Upper lobe of left lung (tissue), 6 donors: ENCODE measurements at regions not wholly inside any gene's neighbourhood (a gene's known extent, or its start where the extent isn't known, plus 50 kb on each side); places are given as distances from the start of the nearest gene placed in this dataset.

Source experiments
- ATAC-seq, 2 donors: fragments of 200-7000 bp; cut with Tn5 transposase; one replicate each; pipeline ENCODE4 v1.9.1; 2022; ENCODE audit warnings: mild to moderate bottlenecking in 2 of 2, moderate library complexity in 2 of 2; ENCODE audit not compliant: low FRiP score in 2 of 2
- DNase-seq, 2 donors: peaks; one replicate each; pipeline ENCODE4 v3.0.0-alpha.2; 2019 to 2020
- H3K27ac ChIP-seq, 4 donors: fragments of 200-600 bp; sonication (generic); one replicate each; pipeline ENCODE4 v1.5.1; 2016 to 2019
- H3K27me3 ChIP-seq, 4 donors: fragments of 200-600 bp; sonication (generic); one replicate each; pipeline ENCODE4 v1.5.1; 2017 to 2019
- H3K36me3 ChIP-seq, 4 donors: fragments of 200-600 bp; sonication (generic); one replicate each; pipeline ENCODE4 v1.5.1; 2016 to 2019
- H3K4me1 ChIP-seq, 4 donors: fragments of 200-600 bp; sonication (generic); one replicate each; pipeline ENCODE4 v1.5.1; 2018 to 2019
- H3K4me3 ChIP-seq, 4 donors: fragments of 200-600 bp; sonication (generic); one replicate each; pipeline ENCODE4 v1.5.1; 2017 to 2019; ENCODE audit warnings: mild to moderate bottlenecking in 2 of 4, moderate library complexity in 1 of 4
- H3K9me3 ChIP-seq, 4 donors: fragments of 200-600 bp; sonication (generic); one replicate each; pipeline ENCODE4 v1.5.1; 2018 to 2019
- CTCF ChIP-seq, 6 experiments: fragments of 450-650 bp in 4 of 6; fragments of 200-600 bp in 2 of 6; sonication (generic) in 2 of 6; IDR thresholded peaks; one replicate each; pipeline ENCODE4 v1.5.1; 2016 to 2019; ENCODE audit warnings: antibody characterized with exemption in 6 of 6
- EP300 ChIP-seq, 4 donors: sonication (generic); formaldehyde crosslinking; IDR thresholded peaks; one replicate each; pipeline ENCODE4 v1.5.1; 2017; ENCODE audit warnings: antibody characterized with exemption in 4 of 4, control low read depth in 2 of 4
- POLR2A ChIP-seq, 4 donors: fragments of 450-650 bp; IDR thresholded peaks; one replicate each; pipeline ENCODE4 v1.5.1; 2016 to 2017; ENCODE audit warnings: antibody characterized with exemption in 4 of 4, mild to moderate bottlenecking in 2 of 4
- POLR2AphosphoS5 ChIP-seq, 2 donors: sonication (generic); formaldehyde crosslinking; IDR thresholded peaks; one replicate each; pipeline ENCODE4 v1.5.1; 2017; ENCODE audit warnings: antibody characterized with exemption in 2 of 2
- WGBS, 2 donors: methylation state at CpG; one replicate each; pipeline ENCODE4 v1.1.5; 2017 to 2018; 5-methylcytosine and 5-hydroxymethylcytosine counted together
- donor health status: DM: no; HTN: no; CAD: no; lungs with moderate emphysema.
- donor health status: DM: no; HTN: yes; CAD: no; lungs with severe emphysema.

GRCh38 chr6:137951064-137951597 is 84.1 kb downstream of the TNFAIP3 start:
- Histone ChIP-seq H3K4me1 (no peaks in the 10 kb centered on the region), H3K4me3 (no peak overlapping the region), H3K9me3 (no peaks in the 10 kb centered on the region), H3K27ac (no peak overlapping the region), H3K27me3 (no peaks in the 10 kb centered on the region), H3K36me3 (no peaks in the 10 kb centered on the region)
- no peak for TF ChIP-seq EP300 (IDR thresholded peaks at IDR 0.05)
- no peak for TF ChIP-seq POLR2A (IDR thresholded peaks at IDR 0.05)
- TF ChIP-seq POLR2AphosphoS5 (IDR thresholded peaks at IDR 0.05): no peak
- no peak for TF ChIP-seq CTCF (IDR thresholded peaks at IDR 0.05)
- DNase-seq (no peak), ATAC-seq (peak in 1 of 2 donors; percentile 61)
- WGBS, 2 donors: 70 to 79% methylated on average over 3 of the region's 3 CpGs

GRCh38 chr6:137952247-137952646 is 85.2 kb downstream of the TNFAIP3 start:
- ATAC-seq: no peak
- no peaks in the 10 kb centered on the region for H3K36me3 ChIP-seq
- H3K27ac ChIP-seq: no peak overlapping the region
- no peaks in the 10 kb centered on the region for H3K9me3 ChIP-seq
- no peak for DNase-seq
- WGBS, 2 donors: 86 to 96% methylated on average over 2 of the region's 2 CpGs
- H3K4me3 ChIP-seq: no peak overlapping the region
- TF ChIP-seq CTCF (IDR thresholded peaks at IDR 0.05) (no peak), EP300 (IDR thresholded peaks at IDR 0.05) (no peak), POLR2AphosphoS5 (IDR thresholded peaks at IDR 0.05) (no peak), POLR2A (IDR thresholded peaks at IDR 0.05) (no peak)
- no peaks in the 10 kb centered on the region for H3K27me3 ChIP-seq
- H3K4me1 ChIP-seq: peaks cover 0 to under 1% (median 0%) of the 10 kb centered on the region in 4 donors

- Histone ChIP-seq H3K4me1 (peaks cover 0 to 3% (median 0%) of the 10 kb centered on the region in 4 donors), H3K27ac (no peak overlapping the region), H3K36me3 (no peaks in the 10 kb centered on the region), H3K27me3 (no peaks in the 10 kb centered on the region), H3K9me3 (no peaks in the 10 kb centered on the region), H3K4me3 (no peak overlapping the region)
- DNase-seq: no peak
- WGBS, 2 donors: 0 to 81% methylated on average over 1 of the region's 1 CpG
- TF ChIP-seq CTCF (IDR thresholded peaks at IDR 0.05): no peak
- no peak for TF ChIP-seq EP300 (IDR thresholded peaks at IDR 0.05)
- TF ChIP-seq POLR2A (IDR thresholded peaks at IDR 0.05): no peak
- no peak for TF ChIP-seq POLR2AphosphoS5 (IDR thresholded peaks at IDR 0.05)
- ATAC-seq: no peak
Measured at GRCh38 chr6:137953761-137954160, 86.7 kb downstream of the TNFAIP3 start.

GRCh38 chr6:137954253-137954652 is 87.2 kb downstream of the TNFAIP3 start:
- no peak for TF ChIP-seq CTCF (IDR thresholded peaks at IDR 0.05)
- TF ChIP-seq POLR2A (IDR thresholded peaks at IDR 0.05): no peak
- TF ChIP-seq EP300 (IDR thresholded peaks at IDR 0.05): no peak
- TF ChIP-seq POLR2AphosphoS5 (IDR thresholded peaks at IDR 0.05): no peak
- H3K4me1 ChIP-seq: peaks cover 0 to 3% (median 0%) of the 10 kb centered on the region in 4 donors
- H3K36me3 ChIP-seq: no peaks in the 10 kb centered on the region
- WGBS, 2 donors: 92 to 94% methylated on average over 2 of the region's 2 CpGs
- no peak overlapping the region for H3K27ac ChIP-seq
- H3K9me3 ChIP-seq: no peaks in the 10 kb centered on the region
- DNase-seq (no peak), ATAC-seq (no peak)
- H3K27me3 ChIP-seq: no peaks in the 10 kb centered on the region
- no peak overlapping the region for H3K4me3 ChIP-seq

GRCh38 chr6:137956098-137956488 is 89.0 kb downstream of the TNFAIP3 start:
- Histone ChIP-seq H3K36me3 (no peaks in the 10 kb centered on the region), H3K4me3 (no peak overlapping the region), H3K27me3 (no peaks in the 10 kb centered on the region), H3K9me3 (peaks cover 0 to 5% (median 0%) of the 10 kb centered on the region in 4 donors), H3K4me1 (peaks cover 0 to 3% (median 0%) of the 10 kb centered on the region in 4 donors), H3K27ac (no peak overlapping the region)
- no peak for ATAC-seq
- no peak for DNase-seq
- WGBS, 2 donors: 98% methylated on average over 2 of the region's 2 CpGs
- TF ChIP-seq EP300 (IDR thresholded peaks at IDR 0.05) (no peak), POLR2AphosphoS5 (IDR thresholded peaks at IDR 0.05) (no peak), POLR2A (IDR thresholded peaks at IDR 0.05) (no peak), CTCF (IDR thresholded peaks at IDR 0.05) (no peak)
